DMS153 treated with DMSO at 0.1 percent for 48 hours (cell line): ENCODE measurements at regions not wholly inside any gene's neighbourhood (a gene's known extent, or its start where the extent isn't known, plus 50 kb on each side); places are given as distances from the start of the nearest gene placed in this dataset.
A peak's percentile ranks its signal among the peaks of the same experiment; 100 is the strongest.
"Not testable (repeated sequence)": the region's sequence is repeated elsewhere in the genome, so short reads cannot be mapped to it uniquely, and the experiment has no call there.

Source experiments
- DNase-seq: peaks from one replicate; lab custom pipeline; 2025; ENCODE audit not compliant: unreplicated experiment; lab: John Stamatoyannopoulos, UW

DNA sequence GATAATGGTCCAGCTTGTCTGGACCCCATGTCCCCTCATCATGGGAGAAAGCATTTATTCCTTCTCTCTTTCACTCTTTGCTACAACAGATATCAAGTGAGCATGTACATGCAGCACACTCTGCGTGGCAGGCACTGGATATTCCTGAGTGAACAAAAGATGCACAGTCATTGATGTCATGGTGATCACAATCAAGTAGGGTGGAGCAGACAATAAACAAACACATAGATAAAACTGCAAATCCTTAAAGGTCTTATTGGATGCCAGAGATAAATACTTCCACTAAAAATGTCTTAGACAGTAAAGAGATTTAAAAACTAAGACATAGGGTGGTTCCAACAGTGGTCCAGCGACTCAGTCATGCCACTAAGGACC is 178.0 kb downstream of the ZC3H11B start:
- DNase-seq, result no peak

DNA sequence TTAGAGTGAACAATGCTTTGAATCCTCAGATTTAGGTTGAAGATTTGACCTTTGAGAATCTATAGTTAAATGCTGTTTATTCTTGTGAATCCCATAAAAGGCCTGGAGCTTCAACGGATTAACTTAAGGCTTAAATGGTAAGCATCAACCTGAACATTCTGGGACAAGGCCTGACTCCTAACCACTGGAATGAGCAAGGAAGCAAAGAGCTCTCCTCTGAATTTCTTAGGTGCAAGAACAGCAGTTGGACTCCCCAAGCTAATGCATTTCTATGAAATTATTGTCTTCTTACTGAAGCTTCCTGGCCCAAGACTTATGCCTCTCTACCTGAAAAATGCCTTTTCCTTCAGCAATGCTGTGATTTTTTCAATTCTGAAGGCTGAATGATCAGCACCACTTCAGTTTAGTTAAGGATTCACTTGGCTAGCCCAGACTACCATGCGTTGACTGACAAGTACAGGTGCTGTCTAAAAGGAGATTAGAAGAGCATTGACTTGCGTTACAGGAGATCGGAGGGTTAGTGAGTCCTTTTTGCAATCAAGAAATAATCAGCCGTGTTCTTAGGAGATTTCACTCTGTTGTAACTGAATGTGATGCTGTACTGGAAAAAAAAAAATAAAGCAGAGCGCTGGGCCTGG is 178.5 kb downstream of the ZC3H11B start:
- DNase-seq, result no peak

DNA sequence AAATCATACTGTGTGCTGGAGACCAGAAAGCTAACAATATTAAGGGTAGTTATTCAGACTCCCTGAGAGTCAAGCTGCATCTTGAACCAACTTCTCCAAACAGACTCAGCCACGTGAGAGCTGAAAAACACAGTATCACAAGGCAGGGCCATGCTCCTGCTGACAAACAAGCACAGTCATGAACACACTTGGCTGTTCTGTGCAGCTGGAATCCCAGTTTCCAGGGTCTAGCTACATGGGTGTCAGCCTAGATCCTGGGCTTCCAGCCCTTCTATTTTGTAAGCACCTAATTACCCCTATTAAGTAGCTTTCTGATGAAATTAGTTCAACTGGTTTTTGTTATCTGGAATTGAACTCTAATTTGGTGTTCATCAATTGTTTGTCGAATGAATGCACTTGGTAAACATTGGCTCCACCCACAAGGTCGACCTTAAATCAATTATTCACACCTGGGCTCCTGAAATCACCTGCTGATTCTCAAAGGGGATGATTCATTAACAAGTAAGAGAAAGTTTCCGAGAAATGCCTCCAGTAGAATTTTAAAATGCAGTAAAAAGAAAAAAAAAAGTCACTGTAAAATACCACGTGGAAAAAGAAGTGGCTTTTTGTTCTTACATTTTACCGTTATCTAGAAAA is 179.3 kb downstream of the ZC3H11B start:
- no peak for DNase-seq

DNA sequence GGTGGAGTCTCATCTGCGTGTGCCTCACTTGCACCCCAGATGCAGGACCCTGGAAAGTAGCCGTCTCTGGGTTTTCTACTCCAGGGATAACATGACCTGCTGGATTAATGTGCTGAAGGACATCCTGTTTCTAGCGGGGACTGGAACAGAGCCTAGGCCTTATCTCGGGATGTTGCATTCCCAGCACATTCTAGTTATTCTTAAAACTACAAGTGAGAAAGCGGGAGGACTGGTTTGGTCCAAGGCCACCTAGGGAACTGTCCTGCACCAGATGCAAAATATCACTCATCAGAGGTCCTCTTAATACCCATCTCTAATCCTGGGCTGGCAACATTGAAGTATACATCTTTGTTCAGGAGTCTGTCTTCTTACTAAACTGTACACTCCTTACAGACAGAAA is 179.9 kb downstream of the ZC3H11B start:
- no peak for DNase-seq

DNA sequence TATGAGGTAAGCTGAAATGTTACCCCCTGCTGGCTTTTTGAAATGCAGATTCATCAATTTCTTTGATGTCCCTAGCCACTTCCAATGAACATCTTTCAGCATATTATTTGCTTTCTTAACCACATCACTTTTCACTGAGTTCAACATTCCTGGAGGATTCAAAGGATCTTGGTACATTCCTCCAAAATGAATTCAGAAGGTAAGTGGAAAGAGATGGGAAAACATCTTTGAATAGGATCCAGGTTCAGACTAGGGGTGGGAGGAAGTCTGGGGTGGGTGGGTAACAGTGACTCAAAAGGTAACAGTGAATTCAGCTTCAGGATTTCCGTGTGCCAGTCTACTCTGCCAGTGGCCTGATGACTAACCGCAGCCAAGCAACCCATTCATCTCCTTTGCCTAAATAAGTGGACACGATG is 180.7 kb downstream of the ZC3H11B start:
- DNase-seq, result no peak

DNA sequence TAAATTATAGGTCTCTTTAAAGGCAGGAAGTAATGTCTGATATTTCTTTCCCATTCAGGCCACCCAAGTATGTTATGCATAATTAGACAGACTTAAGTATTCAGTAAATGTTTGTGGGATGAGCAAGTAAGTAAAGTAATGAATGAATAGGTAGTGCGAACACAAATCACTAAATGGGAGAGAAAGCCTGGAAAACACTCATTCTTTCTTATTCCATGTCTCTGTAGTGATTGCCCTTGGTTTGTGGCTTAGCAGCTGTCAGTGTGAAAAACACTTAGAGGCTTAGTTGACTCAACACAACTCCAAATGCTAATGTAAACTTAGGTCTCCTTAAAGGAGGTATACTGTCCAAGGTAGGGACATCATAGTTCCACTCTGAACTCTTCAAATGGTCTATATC is 182.5 kb downstream of the ZC3H11B start:
- no peak for DNase-seq

DNA sequence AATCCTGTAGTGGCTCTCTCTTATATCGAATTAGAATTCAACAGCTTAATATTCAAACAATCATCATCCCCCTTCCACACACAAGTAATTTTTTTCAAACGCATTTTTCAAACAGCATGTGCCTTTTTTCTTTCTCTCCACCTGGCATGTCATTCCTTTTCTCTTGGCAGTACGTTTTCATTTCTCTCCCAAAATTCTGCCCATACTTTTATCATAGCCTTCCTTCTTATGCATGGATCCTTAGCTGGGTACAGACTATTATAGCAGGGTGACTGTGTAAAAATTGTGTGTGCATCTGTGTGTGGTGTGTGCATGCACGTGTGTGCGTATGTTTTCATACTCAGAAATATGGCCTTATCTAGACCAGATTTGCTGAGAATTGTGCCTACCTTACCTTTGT is 184.3 kb downstream of the ZC3H11B start:
- no peak for DNase-seq

DNA sequence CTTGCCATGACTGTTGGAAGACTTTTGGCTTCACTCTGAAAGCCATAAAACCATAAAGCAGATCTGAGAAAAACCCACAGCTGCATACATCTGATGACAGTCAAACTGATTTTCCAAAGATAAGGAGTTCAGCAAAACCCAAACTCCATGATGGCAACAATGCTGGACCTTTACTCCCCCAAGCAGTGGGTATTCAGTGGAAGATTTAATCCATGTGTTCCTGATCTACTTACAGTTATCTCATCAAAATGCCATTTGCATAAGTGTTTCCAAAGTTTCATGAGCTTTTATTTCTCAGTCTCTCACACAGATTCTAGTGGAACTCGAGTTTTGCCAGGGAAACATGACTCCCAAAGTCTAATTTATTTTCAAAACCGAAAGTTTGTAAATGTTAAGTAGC is 184.9 kb downstream of the ZC3H11B start:
- DNase-seq, result no peak

DNA sequence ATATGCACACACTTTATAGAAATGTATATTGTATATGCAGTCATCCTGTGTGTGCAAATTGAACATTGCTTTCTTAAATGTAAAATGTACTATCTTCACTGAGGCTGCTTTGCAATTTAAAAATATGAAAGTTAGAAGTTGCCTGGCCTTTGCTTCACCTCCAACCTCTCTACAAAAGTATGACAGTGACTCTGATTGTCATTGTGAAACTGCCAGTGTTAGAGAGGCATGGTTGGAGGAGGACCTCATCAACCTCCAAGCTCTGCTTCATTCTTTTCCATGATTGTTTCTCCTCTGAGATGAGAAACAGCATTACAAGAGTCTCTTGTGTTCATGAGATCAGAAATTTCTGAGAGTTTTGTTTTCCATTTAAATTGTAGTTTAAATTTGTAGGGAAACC is 185.5 kb downstream of the ZC3H11B start:
- no peak for DNase-seq

DNA sequence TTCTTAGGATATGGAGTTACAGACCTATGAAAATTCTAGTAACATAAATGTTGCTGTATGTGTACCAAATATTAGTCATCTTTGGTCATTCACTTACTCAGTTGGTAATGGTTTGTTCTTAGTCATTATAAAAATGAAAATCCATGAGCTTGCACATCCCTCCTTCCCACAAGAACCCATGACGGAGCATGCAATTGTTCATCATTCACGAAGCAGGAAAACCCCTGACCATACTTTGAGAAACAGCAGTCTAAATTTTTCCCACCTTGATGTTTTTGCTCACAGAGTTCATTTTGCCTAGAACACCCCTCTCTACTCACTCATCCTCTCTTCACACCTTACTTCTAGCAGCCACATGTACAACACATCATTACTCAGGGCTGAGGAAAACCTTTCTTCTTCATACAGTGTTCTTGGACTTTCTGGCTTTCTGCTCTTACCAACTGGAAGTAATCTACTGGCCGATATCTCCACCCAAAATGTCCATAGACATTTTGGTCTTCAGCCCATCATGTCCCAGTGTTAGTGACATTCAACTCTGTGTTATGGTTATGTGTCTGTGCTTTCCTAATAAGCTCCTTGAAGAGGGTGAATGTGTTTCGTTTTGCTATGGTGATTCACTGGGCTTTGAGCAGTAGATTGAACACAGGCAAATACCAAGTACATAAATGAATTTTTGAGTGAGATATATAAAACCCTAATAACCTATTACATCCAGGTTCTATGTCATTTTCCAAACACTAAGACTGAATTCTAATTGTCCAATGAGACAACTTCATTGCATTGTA is 189.9 kb downstream of the ZC3H11B start:
- DNase-seq, result no peak

DNA sequence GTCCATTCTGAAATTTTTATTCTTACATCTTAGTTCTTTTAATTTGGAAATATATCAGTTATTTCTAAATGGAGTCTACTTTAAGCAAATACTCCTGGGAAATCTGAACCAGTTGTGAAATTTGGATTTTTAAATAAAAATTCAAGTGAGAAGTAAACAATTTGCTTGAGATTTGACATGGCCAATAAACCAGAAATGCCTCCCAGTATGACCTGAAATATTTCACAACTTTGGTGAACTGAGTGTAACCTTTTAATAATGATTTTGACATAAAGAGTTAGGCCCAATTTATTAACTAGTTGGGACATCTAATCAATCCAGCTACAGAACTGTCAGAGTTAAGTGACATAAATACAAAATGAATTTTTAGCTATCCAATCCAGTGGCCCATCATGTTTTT is 192.0 kb downstream of the ZC3H11B start:
- DNase-seq, result no peak

DNA sequence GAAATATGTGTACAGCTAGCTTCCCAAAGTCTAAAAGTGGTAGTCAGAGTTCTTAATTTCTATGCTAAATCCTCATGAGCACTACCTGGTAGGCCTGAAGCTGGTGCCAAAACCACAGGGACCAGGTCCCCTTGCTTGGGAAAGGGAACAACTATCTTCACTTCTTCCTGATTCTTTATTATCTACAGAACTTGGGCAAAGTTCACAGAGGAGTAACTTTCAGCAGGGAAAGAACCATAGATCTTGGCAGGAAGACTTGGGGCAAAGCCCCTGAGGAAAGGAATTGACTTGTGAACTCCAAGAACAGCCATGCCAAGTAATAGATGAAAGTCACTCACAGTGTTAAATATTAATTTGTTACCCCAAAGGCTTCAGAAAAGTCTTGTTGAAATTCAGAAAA is 193.0 kb downstream of the ZC3H11B start:
- no peak for DNase-seq

DNA sequence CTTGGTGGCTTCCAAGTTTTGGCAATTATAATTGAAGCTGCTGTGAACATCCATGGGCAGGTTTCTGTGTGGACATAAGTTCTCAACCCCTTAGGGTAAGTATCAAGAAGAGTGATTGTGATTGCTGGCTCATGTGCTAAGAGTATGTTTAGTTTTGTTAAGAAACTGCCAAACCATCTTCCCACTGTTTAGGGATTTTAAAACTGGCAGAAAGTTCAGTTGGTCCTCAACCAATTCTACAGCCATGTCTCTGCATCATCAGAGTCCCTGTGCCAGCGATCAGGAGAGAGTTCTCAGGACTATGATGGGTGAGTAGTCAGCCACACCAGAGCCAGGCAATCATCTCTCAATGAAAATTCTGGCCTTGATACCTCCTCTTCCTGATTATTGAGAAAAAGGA is 193.8 kb downstream of the ZC3H11B start:
- no peak for DNase-seq

DNA sequence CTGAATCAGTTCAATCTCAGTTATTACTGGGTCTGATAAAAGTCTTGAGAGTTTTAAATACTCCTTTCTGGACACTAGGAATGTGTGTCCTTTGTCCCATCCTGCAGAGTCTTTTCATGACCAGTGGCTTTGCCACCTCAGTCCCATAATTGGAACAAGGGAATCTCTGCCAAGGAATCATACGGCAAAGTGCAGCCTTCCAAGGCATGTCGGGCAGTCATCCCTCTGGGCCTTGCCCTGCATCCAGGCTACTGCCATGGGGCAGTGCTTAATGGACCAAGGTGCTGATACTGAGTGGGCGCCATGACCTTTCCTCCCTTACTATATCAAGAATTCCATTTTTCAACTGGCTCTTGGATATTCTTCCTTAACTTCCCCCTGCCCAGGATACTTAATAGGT is 195.3 kb downstream of the ZC3H11B start:
- no peak for DNase-seq

DNA sequence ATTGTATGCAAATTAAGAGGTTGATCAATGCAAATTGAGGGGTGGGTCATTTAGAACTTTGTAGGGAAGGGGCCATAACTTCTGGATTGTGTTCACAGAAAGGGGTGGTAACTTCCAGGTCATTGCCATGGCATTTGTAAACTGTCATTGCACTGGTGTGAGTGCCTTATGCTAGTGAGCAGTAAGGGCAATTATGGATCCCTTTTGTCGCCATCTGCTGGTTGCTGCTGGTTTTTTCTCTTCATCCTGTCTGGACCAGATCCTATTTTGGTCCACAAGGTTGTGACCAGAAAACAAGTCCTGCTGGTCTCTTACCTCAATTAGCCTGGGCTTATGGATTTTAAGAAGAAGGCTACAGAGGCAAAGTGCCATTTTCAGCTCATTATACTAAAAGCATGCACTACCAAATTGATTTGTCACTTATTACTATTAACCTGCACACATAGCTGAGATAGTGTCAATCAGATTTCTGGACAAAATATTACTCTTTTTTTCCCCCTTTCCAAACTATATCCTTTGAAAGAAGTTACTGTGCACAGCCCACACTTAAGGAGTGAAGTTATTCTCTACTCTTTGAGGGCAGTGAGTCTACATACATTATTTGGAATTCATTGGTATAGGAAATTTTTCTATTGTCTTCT is 196.2 kb downstream of the ZC3H11B start:
- peak; percentile 32 for DNase-seq

DNA sequence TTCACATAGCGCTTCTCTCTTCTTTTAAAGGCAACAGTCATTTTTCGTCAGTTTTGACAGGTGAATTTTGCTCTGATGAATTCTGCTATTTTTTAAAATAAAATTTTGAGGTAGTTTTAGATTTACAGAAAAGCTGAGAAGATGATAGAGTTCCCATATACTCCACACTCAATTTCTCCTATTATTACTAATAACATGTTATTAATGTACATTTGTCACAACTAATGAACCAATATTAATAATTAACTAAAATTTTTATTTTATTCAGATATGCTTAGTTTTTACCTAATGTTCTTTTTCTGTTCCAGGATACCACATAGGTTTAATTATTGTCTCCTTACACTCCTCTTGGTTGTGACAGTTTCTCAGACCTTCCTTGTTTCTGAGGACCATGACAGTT is 197.0 kb downstream of the ZC3H11B start:
- DNase-seq, result no peak

DNA sequence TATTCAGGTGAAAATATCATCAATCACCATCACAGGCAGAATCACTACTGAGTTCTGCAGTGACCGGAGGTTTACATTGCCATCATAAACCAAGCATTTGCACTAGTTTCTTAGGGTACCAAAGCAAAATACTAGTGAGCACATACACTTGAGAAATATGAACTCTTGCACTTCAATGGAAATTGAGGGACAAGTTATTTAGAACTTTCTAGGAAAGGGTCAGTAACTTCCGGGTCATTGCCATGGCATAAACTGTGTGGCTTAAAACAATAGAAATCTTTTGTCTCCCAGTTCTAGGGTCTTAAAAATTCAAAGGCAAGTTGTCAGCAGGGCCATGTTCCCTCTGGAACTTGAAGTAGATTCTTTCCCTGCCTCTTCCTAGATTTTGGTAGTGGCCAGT is 197.5 kb downstream of the ZC3H11B start:
- DNase-seq, result no peak

DNA sequence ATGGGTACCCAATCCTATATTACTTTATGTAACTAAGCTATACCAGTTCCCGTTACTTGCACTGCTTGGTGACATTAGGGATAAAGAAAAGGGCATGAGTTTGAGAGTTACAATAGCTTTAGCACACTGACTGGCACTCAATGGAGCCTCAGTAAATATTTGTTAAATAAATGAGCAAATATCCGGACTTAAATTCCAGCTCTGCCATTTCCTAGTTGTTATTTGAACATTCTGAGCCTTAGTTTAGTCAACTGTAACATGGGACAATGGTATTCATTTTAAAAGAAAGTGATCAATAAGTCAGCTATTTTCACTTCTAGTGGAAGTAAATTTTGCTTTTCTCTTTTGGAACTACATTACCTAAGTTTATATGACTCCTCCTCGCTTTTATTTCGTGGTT is 198.7 kb downstream of the ZC3H11B start:
- DNase-seq, result no peak

DNA sequence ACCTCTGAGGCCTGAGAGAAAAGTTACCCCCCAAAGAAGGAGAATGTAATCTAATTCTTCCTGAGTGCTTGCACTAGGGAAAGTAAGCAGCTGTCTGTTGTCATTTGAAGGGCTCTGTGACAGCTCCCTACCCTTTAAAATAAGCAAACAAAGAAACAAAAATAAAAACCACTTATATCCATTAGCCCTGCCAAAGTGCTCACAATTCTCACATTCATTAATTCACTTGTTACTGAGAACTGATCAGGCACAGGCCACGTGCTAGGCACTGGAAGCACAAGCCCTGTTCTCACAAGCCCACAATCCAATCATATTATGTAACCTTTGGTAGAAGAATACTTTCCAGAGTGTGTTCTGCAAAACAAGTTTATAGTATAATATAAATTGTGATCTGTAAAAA is 199.4 kb downstream of the ZC3H11B start:
- no peak for DNase-seq

DNA sequence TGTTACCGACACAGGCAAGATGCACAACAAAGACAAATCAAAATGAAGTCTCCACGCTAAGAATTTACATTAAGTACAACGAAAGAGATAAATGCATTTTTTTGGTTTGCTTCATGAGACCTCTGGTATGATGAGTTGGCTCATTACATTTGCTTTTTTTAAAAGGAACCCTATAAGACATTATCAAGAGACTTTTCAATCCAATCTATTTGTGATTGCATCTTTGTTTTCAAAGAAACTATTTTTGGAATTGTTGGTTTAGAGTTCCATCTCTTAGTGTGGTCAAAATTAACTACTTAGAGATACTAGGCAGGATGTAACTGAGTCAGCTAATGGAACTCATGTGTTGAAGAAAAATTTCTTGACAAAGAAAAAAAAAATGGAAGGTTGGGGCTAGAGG is 200.1 kb downstream of the ZC3H11B start:
- DNase-seq, result no peak

DNA sequence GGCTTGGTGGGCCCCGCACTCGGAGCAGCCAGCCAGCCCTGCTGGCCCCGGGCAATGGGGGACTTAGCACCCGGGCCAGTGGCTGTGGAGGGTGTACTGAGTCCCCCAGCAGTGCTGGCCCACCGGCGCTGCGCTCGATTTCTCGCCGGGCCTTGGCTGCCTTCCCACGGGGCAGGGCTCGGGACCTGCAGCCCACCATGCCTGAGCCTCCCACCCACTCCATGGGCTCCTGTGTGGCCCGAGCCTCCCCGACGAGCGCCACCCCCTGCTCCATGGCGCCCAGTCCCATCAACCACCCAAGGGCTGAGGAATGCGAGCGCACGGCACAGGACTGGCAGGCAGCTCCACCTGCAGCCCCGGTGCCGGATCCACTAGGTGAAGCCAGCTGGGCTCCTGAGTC is 202.2 kb downstream of the ZC3H11B start:
- DNase-seq, result not testable (repeated sequence)
